Kidney (tissue), 10 donors: ENCODE measurements at regions not wholly inside any gene's neighbourhood (a gene's known extent, or its start where the extent isn't known, plus 50 kb on each side); places are given as distances from the start of the nearest gene placed in this dataset.
"Not testable (repeated sequence)": the region's sequence is repeated elsewhere in the genome, so short reads cannot be mapped to it uniquely, and the experiment has no call there.

Source experiments
- DNase-seq, 5 donors: peaks; one replicate each; pipeline ENCODE4 v3.0.0-alpha.2; 2013 to 2020
- FAIRE-seq: peaks from 2 replicates; lab custom pipeline; 2012; peaks lifted over from hg19 to GRCh38; lab: Jason Lieb, UNC
- H3K27ac ChIP-seq, 2 donors: one replicate each; pipeline ENCODE4 v1.7.0; 2013; ENCODE audit warnings: low read depth in 2 of 2, low read length in 2 of 2, inconsistent platforms in 1 of 2
- H3K27me3 ChIP-seq: one replicate; pipeline ENCODE4 v1.7.1; 2013; ENCODE audit warnings: low read length, inconsistent platforms; ENCODE audit not compliant: control insufficient read depth, insufficient read depth
- H3K36me3 ChIP-seq, 3 donors: one replicate each; pipeline versions ENCODE4 v1.7.0 to v1.7.1; 2013; ENCODE audit warnings: low read length in 3 of 3, control low read depth in 1 of 3, inconsistent platforms in 1 of 3; ENCODE audit not compliant: insufficient read depth in 3 of 3, control insufficient read depth in 2 of 3
- H3K4me1 ChIP-seq, 3 donors: one replicate each; pipeline versions ENCODE4 v1.7.0 to v1.7.1; 2013; ENCODE audit warnings: low read length in 3 of 3, inconsistent platforms in 1 of 3, low read depth in 1 of 3; ENCODE audit not compliant: control insufficient read depth in 2 of 3, insufficient read depth in 2 of 3
- H3K4me3 ChIP-seq, 3 donors: one replicate each; pipeline versions ENCODE4 v1.7.0 to v1.8.1; 2013; ENCODE audit warnings: low read length in 3 of 3, control low read depth in 1 of 3, inconsistent platforms in 1 of 3
- H3K9ac ChIP-seq, 3 donors: one replicate each; pipeline versions ENCODE4 v1.7.0 to v1.7.1; 2013; ENCODE audit warnings: low read length in 3 of 3, control low read depth in 1 of 3, inconsistent platforms in 1 of 3
- H3K9me3 ChIP-seq, 3 donors: one replicate each; pipeline versions ENCODE4 v1.7.0 to v1.7.1; 2013; ENCODE audit warnings: low read length in 3 of 3, control low read depth in 1 of 3, inconsistent platforms in 1 of 3; ENCODE audit not compliant: control insufficient read depth in 2 of 3, insufficient read depth in 1 of 3
- intact Hi-C: fragments of 100-400 bp; cut with DNase I; formaldehyde crosslinking; loops from one replicate; pipeline ENCODE4 v1.11.1; 2022
- donor health status: control.
- donor health status: control.
- donor health status: DM: yes; HTN: yes; CAD: no.
- donor health status: Normal renal cell carcinoma (clear cell type).

- H3K4me3 ChIP-seq, intact Hi-C loops: not testable (repeated sequence)
- peak in 1 of 5 donors; percentile 55 for DNase-seq
These were observed 190.7 kb downstream of the TGIF2LX start for GRCh38 chrX:90112365-90112764.

GRCh38 chrX:90134947-90135346 is 213.2 kb downstream of the TGIF2LX start:
- H3K4me3 ChIP-seq: not testable (repeated sequence)

More at GRCh38 chrX:90112365-90112764, 190.7 kb downstream of the TGIF2LX start:
- H3K27me3 ChIP-seq, H3K9ac ChIP-seq, H3K36me3 ChIP-seq, H3K9me3 ChIP-seq, H3K27ac ChIP-seq, H3K4me1 ChIP-seq, FAIRE-seq: not testable (repeated sequence)

GRCh38 chrX:90178976-90179375 is 257.3 kb downstream of the TGIF2LX start:
- H3K27ac ChIP-seq, DNase-seq, H3K4me1 ChIP-seq, FAIRE-seq, H3K27me3 ChIP-seq, intact Hi-C loops, H3K9me3 ChIP-seq, H3K36me3 ChIP-seq, H3K4me3 ChIP-seq, H3K9ac ChIP-seq: not testable (repeated sequence)

More at GRCh38 chrX:90134947-90135346, 213.2 kb downstream of the TGIF2LX start:
- FAIRE-seq, H3K27me3 ChIP-seq, H3K4me1 ChIP-seq, intact Hi-C loops, H3K9me3 ChIP-seq, H3K36me3 ChIP-seq, H3K27ac ChIP-seq, DNase-seq, H3K9ac ChIP-seq: not testable (repeated sequence)

GRCh38 chrX:90189046-90189445 is 267.3 kb downstream of the TGIF2LX start:
- peak; percentile 46 for FAIRE-seq
- H3K27me3 ChIP-seq, H3K4me3 ChIP-seq, H3K9ac ChIP-seq, intact Hi-C loops, H3K36me3 ChIP-seq, H3K27ac ChIP-seq, H3K4me1 ChIP-seq, DNase-seq, H3K9me3 ChIP-seq: not testable (repeated sequence)

- FAIRE-seq, intact Hi-C loops: not testable (repeated sequence)
These were observed 285.1 kb downstream of the TGIF2LX start for GRCh38 chrX:90206840-90207239.

GRCh38 chrX:90222620-90223019 is 300.9 kb downstream of the TGIF2LX start:
- FAIRE-seq, H3K27ac ChIP-seq, H3K4me1 ChIP-seq, H3K27me3 ChIP-seq, H3K4me3 ChIP-seq, H3K9ac ChIP-seq, DNase-seq, H3K36me3 ChIP-seq, intact Hi-C loops, H3K9me3 ChIP-seq: not testable (repeated sequence)

More at GRCh38 chrX:90206840-90207239, 285.1 kb downstream of the TGIF2LX start:
- H3K27ac ChIP-seq, H3K36me3 ChIP-seq, DNase-seq, H3K4me3 ChIP-seq, H3K9ac ChIP-seq, H3K27me3 ChIP-seq, H3K4me1 ChIP-seq, H3K9me3 ChIP-seq: not testable (repeated sequence)

GRCh38 chrX:90271645-90272044 is 349.9 kb downstream of the TGIF2LX start:
- FAIRE-seq, intact Hi-C loops: not testable (repeated sequence)

More at GRCh38 chrX:90271645-90272044, 349.9 kb downstream of the TGIF2LX start:
- not testable (repeated sequence) for H3K27ac ChIP-seq, H3K9ac ChIP-seq, H3K4me3 ChIP-seq, H3K36me3 ChIP-seq, H3K4me1 ChIP-seq, H3K9me3 ChIP-seq, DNase-seq, H3K27me3 ChIP-seq
